ENCODE measurements at regions not wholly inside any gene's neighbourhood (a gene's known extent, or its start where the extent isn't known, plus 50 kb on each side); places are given as distances from the start of the nearest gene placed in this dataset.

DNA sequence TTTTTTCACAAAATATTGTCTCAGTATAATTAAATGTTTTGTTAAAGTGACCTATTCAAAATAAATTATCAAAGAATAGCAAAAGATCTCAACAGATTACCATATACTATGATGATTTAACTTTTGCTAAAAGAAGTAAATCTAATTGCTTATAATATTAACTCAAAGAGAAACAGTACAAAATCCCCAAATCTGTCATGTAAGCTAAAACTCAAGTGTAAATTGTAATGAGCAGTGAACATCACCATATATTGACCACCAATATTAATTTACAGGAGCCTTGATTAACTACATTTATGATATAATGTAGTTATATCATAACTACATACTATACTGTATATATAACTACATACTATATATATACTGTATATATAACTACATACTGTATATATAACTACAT lies 174.4 kb downstream of the SLC39A8 start:
- no peak overlapping the region for H3K4me3 Mint-ChIP-seq
- H3K27me3 Mint-ChIP-seq (ENCODE audit: insufficient read depth) = peaks cover 2% of the 10 kb centered on the region; the same call in 1 of the 2 replicates
- DNase-seq = no peak
- H3K36me3 Mint-ChIP-seq (ENCODE audit: low read depth) = no peaks in the 10 kb centered on the region
- H3K4me1 Mint-ChIP-seq (ENCODE audit: low read depth) = peaks cover 7% of the 10 kb centered on the region; the same call in 1 of the 2 replicates
- TF ChIP-seq, protein P1, sequence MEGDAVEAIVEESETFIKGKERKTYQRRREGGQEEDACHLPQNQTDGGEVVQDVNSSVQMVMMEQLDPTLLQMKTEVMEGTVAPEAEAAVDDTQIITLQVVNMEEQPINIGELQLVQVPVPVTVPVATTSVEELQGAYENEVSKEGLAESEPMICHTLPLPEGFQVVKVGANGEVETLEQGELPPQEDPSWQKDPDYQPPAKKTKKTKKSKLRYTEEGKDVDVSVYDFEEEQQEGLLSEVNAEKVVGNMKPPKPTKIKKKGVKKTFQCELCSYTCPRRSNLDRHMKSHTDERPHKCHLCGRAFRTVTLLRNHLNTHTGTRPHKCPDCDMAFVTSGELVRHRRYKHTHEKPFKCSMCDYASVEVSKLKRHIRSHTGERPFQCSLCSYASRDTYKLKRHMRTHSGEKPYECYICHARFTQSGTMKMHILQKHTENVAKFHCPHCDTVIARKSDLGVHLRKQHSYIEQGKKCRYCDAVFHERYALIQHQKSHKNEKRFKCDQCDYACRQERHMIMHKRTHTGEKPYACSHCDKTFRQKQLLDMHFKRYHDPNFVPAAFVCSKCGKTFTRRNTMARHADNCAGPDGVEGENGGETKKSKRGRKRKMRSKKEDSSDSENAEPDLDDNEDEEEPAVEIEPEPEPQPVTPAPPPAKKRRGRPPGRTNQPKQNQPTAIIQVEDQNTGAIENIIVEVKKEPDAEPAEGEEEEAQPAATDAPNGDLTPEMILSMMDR (IDR thresholded peaks at IDR 0.05) = no peak
- H3K27ac Mint-ChIP-seq = no peak overlapping the region
- H3K9me3 Mint-ChIP-seq = peaks cover 1% of the 10 kb centered on the region; the same call in 1 of the 2 replicates

DNA sequence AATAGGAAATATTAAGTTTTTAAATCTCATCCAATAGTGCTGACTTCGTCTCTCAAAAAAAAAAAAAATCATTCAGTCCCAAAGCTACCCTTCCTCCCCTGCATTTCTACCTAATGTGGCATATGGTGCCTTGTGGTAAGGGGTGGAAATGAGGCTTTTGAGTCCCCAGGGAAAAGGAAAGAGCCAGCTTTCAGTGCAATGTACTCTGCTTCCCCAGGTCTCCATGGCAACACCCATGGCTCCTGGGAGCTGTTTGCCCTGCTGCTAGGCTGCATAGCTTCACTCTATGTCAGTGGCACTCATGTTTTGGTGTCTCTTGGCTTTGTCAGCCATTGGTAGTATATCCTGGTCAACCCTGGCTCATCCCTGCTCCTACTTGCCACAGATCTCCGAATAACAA lies 175.9 kb downstream of the SLC39A8 start:
- Mint-ChIP-seq H3K4me1 (ENCODE audit: low read depth) (no peaks in the 10 kb centered on the region), H3K36me3 (ENCODE audit: low read depth) (no peaks in the 10 kb centered on the region), H3K27ac (no peak overlapping the region), H3K4me3 (no peak overlapping the region), H3K27me3 (ENCODE audit: insufficient read depth) (no peaks in the 10 kb centered on the region), H3K9me3 (peaks cover 9% of the 10 kb centered on the region)
- TF ChIP-seq, protein P1 (IDR thresholded peaks at IDR 0.05) = no peak
- DNase-seq = no peak

DNA sequence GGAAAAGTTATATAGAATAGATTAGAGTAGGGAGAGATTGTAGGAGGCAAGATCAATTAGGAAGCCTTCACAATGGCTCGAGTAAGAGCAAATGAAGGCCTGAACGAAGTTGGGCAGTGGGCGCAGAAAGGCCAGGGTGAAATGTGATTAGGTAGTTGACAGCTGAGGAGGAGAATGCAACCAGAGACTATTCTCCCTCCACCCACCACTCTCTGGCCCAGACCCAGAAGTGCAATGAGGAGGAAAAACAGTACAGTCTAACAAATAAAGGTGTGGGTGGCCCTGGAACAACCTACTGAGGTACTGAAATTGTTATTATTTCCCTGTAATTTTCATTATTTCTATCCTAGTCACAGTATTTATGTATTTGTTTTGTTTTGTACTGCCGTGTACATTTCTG lies 176.7 kb downstream of the SLC39A8 start:
- H3K4me3 Mint-ChIP-seq = no peak overlapping the region
- no peaks in the 10 kb centered on the region for H3K36me3 Mint-ChIP-seq (ENCODE audit: low read depth)
- no peak for DNase-seq
- H3K27ac Mint-ChIP-seq = no peak overlapping the region
- no peaks in the 10 kb centered on the region for H3K27me3 Mint-ChIP-seq (ENCODE audit: insufficient read depth)
- H3K4me1 Mint-ChIP-seq (ENCODE audit: low read depth) = no peaks in the 10 kb centered on the region
- peaks cover 16% of the 10 kb centered on the region for H3K9me3 Mint-ChIP-seq
- TF ChIP-seq, protein P1 (IDR thresholded peaks at IDR 0.05) = no peak

DNA sequence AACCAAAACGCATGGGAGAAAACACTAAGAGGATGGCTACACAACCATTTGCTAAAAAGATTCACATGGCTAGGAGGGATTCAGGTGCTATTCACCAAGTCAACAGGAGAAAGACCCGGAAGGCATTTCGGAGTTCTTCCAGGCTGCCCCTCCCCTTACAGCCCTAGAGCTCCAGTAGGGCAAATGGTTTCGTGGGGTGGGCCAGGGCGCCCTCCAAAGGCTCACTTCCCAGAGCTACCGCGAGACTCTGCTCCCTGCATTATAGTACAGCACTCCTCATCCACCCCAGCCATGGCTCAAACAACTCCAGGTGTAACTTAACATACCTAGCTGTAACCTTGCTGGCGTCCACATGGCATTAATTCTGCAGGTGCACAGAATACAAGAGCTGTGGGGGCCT lies 179.7 kb downstream of the SLC39A8 start:
- Mint-ChIP-seq H3K27ac (no peak overlapping the region), H3K27me3 (ENCODE audit: insufficient read depth) (no peaks in the 10 kb centered on the region), H3K36me3 (ENCODE audit: low read depth) (no peaks in the 10 kb centered on the region), H3K4me1 (ENCODE audit: low read depth) (no peaks in the 10 kb centered on the region), H3K4me3 (no peak overlapping the region), H3K9me3 (peaks cover 20% of the 10 kb centered on the region)
- DNase-seq = no peak
- TF ChIP-seq, protein P1 (IDR thresholded peaks at IDR 0.05) = no peak

DNA sequence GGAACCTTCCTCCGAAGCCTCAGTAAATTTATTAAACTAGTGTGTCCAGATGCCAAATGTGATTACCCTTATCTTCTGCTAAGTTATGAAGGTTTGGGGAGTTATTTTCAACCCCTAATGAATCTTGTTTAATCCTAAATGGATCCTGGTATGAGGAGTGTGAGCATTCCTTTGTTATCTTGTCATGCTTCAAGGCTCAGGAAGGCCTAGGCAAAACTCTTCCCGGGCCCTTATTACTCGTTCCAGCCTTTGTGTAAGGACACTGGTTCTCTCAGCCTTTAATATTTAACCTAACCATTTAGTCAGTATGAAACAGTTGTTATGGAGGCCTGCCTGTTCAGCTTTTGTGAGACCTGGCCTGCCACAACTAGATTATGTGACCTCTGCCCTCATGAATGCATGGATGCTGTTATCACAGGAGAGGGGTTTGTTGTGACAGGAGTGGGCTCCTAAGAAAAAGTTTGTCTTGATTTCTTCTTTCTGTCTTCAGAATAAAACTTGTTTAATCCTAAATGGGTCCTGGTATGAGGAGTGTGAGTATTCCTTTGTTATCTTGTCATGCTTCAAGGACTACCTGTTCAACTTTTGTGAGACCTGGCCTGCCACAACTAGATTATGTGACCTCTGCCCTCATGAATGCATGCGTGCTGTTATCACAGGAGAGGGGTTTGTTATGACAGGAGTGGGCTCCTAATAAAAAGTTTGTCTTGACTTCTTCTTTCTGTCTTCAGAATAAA lies 181.7 kb downstream of the SLC39A8 start:
- TF ChIP-seq, protein P1 (IDR thresholded peaks at IDR 0.05) = no peak
- H3K36me3 Mint-ChIP-seq (ENCODE audit: low read depth) = no peaks in the 10 kb centered on the region
- no peaks in the 10 kb centered on the region for H3K27me3 Mint-ChIP-seq (ENCODE audit: insufficient read depth)
- H3K4me3 Mint-ChIP-seq = no peak overlapping the region
- H3K4me1 Mint-ChIP-seq (ENCODE audit: low read depth) = no peaks in the 10 kb centered on the region
- DNase-seq = no peak
- H3K27ac Mint-ChIP-seq = no peak overlapping the region
- H3K9me3 Mint-ChIP-seq = peaks cover 20% of the 10 kb centered on the region
